GM18909 (cell line): ENCODE measurements at regions not wholly inside any gene's neighbourhood (a gene's known extent, or its start where the extent isn't known, plus 50 kb on each side); places are given as distances from the start of the nearest gene placed in this dataset.

Source experiments
- ATAC-seq: cut with Tn5 transposase; IDR thresholded peaks from one replicate; pipeline ENCODE4 v1.9.1; 2021; ENCODE audit warnings: mild to moderate bottlenecking; ENCODE audit not compliant: unreplicated experiment, poor library complexity

- ATAC-seq, result no peak
Observed at GRCh38 chr5:77847129-77847460, 71.0 kb upstream of the TBCA start.

- ATAC-seq, result no peak
Observed at GRCh38 chr5:77846422-77847128, 70.4 kb upstream of the TBCA start.

GRCh38 chr5:77845324-77845646 is 69.1 kb upstream of the TBCA start:
- ATAC-seq, result no peak

- ATAC-seq, result no peak
Observed at GRCh38 chr5:77844623-77845323, 68.6 kb upstream of the TBCA start.

GRCh38 chr5:77844373-77844622 is 68.2 kb upstream of the TBCA start:
- ATAC-seq, result no peak

- no peak for ATAC-seq
Observed at GRCh38 chr5:77843570-77844372, 67.6 kb upstream of the TBCA start.

- no peak for ATAC-seq
Observed at GRCh38 chr5:77842243-77842642, 66.1 kb upstream of the TBCA start.

GRCh38 chr5:77841616-77842015 is 65.5 kb upstream of the TBCA start:
- ATAC-seq, result no peak

- no peak for ATAC-seq
Observed at GRCh38 chr5:77840930-77841329, 64.8 kb upstream of the TBCA start.

- ATAC-seq, result no peak
Observed at GRCh38 chr5:77839691-77840090, 63.6 kb upstream of the TBCA start.

- ATAC-seq, result no peak
Observed at GRCh38 chr5:77832938-77833337, 56.8 kb upstream of the TBCA start.

- no peak for ATAC-seq
Observed at GRCh38 chr5:77832166-77832770, 56.1 kb upstream of the TBCA start.

- no peak for ATAC-seq
Observed at GRCh38 chr5:77828445-77828844, 52.3 kb upstream of the TBCA start.
